ENCODE measurements at regions not wholly inside any gene's neighbourhood (a gene's known extent, or its start where the extent isn't known, plus 50 kb on each side); places are given as distances from the start of the nearest gene placed in this dataset.

DNA sequence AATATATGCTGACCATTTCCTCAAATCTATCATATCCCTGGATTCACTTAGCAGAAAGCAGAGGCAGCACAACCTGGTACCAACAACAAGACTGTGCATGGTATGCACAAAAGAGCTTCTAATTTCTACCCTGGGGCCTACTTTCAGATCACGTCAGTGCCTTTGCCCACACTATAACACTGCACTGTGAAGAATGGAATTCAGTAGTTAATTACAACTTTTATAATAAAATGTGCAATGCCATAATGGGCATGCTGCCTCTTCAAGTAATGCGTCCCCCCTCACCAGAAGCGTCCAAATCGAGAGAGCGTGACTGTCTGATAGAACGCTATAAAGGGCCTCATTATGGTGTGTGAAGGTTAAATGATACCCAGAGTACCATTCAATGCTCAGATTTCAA is 328.1 kb upstream of the PKDCC start:
- no peak for DNase-seq (ENCODE audit: low spot score)

DNA sequence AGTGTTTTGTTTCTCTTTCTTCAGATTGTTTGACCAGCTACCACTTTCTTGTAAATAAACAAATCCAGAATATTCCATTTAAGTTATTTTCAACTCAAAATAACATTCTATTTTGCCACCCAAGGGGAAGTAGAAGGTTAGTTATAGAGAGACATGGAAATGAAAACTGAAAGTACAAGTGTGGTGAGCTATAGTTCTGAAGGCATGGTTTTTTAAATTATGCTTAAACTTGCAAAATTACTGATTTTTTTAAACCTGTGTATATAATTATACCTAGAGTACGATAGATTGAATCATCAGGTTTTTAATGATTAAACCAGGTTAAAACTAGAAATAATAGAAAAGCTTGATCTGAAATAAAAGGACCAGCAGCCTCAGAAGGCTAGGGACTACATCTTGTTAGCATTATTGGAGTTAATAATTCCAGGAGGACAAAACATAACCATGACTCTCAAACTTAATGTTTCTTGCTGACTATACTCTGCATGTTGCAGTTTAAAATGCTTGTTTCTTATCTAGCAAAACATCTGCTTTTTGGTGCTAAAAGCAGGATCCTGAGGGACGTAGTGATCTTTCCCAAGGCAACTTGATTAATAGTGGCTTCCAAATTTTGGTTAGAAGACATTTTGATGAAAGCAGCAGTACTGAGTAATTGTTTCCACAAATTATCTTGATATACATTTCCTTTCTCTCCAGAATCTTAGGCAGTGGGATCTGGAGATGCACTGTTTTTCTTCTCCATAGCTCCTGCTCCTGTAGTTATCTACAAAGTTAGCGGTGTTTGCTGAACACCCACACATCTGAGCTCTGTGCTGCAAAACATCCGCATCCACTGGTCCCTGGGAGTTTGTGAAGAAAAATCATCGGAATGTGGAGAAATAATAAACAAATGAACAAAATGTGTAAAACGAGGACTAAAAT is 327.2 kb upstream of the PKDCC start:
- no peak for DNase-seq (ENCODE audit: low spot score)

GRCh38 chr2:41722668-41723369 is 325.0 kb upstream of the PKDCC start:
- no peak for DNase-seq (ENCODE audit: low spot score)

GRCh38 chr2:41723526-41723925 is 324.3 kb upstream of the PKDCC start:
- no peak for DNase-seq (ENCODE audit: low spot score)

DNA sequence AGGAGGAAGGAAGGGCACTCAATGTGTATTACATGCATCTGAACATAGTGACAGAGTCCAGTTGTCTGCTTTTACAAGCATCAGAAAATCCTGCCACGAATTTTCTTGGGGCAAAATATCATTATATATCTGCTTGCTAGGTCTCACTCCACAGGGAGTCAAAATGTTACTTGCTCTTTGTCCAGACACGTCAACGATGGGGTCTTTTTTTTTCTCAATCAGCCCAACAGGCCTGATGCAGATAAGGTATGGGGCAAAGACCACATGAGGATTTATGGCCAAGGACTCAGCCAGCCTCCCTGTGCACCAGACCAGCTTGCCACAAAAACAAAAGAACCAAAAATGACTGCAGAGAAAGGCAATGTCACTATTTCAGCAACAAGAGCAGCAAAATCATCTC is 323.4 kb upstream of the PKDCC start:
- no peak for DNase-seq (ENCODE audit: low spot score)

DNA sequence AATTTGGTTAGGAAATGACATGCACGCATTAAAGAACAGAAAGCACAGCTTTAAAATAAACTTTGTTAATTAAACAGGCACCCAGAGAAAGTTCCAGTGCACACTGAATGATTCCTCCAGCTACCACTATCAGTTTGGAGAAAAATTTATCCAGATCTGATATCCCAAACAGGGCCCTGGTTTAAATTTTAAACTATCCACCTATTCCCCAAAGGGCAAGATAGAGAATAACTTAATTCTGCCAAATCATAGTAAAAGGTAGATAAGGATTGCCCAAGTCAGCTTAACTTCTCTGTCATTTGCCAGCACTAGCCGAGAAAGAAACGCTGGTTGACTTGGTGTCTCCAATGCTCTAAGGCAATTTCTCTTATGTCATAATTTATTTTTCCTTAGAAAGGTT is 321.9 kb upstream of the PKDCC start:
- DNase-seq (ENCODE audit: low spot score) = no peak

DNA sequence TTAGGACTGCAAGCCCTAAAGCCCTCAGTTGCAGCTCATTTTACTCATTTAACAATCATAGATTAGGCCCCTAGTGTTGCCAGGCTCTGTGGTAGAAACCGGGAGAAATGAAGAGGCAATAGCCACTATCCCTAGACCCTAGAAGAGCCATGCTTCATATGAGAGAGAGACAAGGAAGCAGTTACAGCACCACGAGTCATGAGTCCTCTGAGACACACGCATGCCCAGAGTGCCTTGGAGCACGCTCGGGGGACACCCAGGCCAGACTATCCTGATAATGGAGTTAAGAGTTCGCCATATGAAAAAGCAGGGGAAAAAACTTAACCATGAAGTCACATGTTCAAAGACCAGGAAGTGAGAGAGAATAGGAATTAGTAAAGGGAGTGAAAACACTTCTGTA is 321.5 kb upstream of the PKDCC start:
- no peak for DNase-seq (ENCODE audit: low spot score)

GRCh38 chr2:41727152-41727551 is 320.7 kb upstream of the PKDCC start:
- DNase-seq (ENCODE audit: low spot score) = no peak

GRCh38 chr2:41727711-41728110 is 320.1 kb upstream of the PKDCC start:
- no peak for DNase-seq (ENCODE audit: low spot score)

GRCh38 chr2:41728788-41729338 is 319.0 kb upstream of the PKDCC start:
- no peak for DNase-seq (ENCODE audit: low spot score)

DNA sequence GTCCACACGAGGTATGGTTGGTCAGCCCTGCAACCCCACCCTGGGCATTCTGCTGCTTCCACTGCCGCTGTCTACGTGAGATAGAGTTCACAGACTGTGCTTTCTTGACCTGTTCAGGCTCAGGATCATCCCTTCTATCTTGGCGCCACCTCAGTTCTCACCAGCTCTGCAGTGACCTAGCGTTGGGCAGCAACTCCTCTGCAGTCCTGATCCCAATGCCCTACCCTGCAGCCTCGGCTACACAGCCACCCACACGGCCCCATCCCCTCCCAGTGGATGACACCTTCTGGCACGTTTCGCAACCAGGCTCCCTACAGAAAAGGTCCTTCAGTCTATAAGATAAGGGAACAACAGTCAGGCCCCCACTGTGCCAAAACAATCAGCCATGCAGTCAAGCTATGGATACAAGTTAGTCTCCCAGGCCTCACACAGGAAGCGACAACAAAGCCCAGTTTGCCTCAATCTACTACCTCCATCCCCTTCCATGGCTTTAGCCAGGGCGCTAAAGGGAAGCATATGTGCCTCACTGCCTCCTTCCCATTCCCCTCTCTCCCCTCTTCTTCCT is 317.9 kb upstream of the PKDCC start:
- no peak for DNase-seq (ENCODE audit: low spot score)

DNA sequence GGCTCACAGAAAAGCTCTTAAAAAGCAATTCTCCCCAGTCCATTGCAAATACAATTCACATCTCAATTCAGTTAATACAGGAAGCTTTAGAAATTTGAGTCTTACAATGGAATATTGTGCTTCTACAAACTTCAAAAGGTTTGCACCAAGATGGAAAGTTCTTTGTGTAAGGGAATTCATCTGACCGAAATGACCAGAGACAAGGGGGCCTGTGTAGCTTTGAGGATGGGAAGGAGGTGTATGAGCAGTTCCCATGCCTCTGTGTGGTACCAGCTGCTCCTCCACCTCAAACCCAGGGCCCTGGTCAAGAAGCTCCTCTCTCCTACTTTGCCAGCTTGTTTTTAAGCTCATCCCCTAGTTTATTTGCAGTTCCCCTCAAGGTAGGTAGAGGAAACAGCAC is 312.8 kb upstream of the PKDCC start:
- DNase-seq (ENCODE audit: low spot score) = no peak

GRCh38 chr2:41735476-41735875 is 312.3 kb upstream of the PKDCC start:
- no peak for DNase-seq (ENCODE audit: low spot score)

DNA sequence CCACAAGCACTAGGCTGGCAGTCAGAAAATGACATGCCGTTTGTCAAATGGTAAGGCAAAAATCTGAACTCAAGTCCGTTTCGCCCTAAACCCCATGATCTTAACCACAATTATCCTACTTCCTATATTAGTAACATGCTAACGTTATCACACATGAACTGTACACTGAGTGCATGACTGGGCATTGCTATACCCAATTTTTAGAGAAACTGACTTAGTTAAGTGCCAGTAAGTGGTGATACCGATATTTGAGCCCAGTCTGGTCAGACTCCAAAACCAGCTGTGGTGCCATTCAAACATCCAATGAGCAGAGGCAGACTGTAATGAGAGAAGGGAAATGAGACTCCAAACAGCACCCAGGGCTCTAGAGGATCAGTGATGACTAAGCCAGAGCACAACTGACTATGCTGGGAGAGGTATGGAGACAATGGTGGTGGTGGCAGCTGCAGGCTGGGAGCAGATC is 311.7 kb upstream of the PKDCC start:
- DNase-seq (ENCODE audit: low spot score) = no peak

- no peak for DNase-seq (ENCODE audit: low spot score)
These were observed 311.2 kb upstream of the PKDCC start for GRCh38 chr2:41736586-41736985.

DNA sequence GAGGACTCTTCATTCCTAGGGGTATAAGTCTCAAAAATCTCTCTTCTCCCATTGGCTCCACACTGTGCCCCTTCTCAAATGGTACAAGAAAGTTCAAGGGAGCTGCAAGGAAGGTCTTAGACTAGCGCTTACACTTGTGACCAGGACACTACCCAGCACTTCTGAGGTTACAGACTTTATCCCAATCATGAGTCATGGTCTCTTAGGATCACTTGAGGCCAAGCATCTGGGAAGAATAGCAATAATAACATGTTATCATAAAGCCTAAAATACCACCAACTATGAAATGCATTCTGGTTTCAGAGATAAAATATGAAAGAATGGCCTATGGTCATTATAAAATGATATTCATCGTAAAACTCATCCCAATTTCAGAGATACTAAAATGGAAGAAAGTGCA is 309.9 kb upstream of the PKDCC start:
- no peak for DNase-seq (ENCODE audit: low spot score)

GRCh38 chr2:41741951-41742595 is 305.7 kb upstream of the PKDCC start:
- DNase-seq (ENCODE audit: low spot score) = no peak

GRCh38 chr2:41743324-41743723 is 304.5 kb upstream of the PKDCC start:
- DNase-seq (ENCODE audit: low spot score) = no peak

- no peak for DNase-seq (ENCODE audit: low spot score)
These were observed 297.0 kb upstream of the PKDCC start for GRCh38 chr2:41750829-41751228.

DNA sequence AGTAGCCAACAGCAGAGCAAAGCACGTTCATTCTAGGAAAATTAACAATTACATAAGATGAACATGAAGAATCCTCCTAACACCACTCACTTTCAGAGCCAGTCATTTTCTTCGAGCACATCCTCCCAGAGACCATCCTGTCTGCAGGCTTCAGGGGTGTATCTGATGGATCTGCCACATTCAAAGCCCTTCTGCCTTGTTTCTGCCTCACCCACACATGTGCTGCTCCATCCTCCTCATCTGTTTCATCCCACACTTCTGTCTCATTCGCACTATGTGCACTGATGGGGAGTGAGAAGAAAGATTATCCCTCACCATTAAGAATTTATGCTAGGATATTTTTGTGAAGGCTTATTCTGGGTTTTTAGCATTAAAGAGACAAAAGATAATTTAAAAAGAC is 287.9 kb upstream of the PKDCC start:
- no peak for DNase-seq (ENCODE audit: low spot score)

- no peak for DNase-seq (ENCODE audit: low spot score)
These were observed 284.7 kb upstream of the PKDCC start for GRCh38 chr2:41763141-41763540.

Measured in mesenteric fat pad (tissue), 1 donor.